ENCODE measurements at regions not wholly inside any gene's neighbourhood (a gene's known extent, or its start where the extent isn't known, plus 50 kb on each side); places are given as distances from the start of the nearest gene placed in this dataset.

- TF ChIP-seq CTCF (IDR thresholded peaks at IDR 0.05; ENCODE audit: low read length) (no peak), EZH2 (IDR thresholded peaks at IDR 0.05; ENCODE audit: borderline replicate concordance, low read length) (no peak)
Observed at GRCh38 chr6:73955800-73956199, 259.8 kb downstream of the CD109 start.
